Stimulated activated CD8-positive, alpha-beta memory T cell treated with anti-CD3 and anti-CD28 coated beads, Interleukin-4, amount 100 ng/mL, for 24 hours (primary cell): ENCODE measurements at regions not wholly inside any gene's neighbourhood (a gene's known extent, or its start where the extent isn't known, plus 50 kb on each side); places are given as distances from the start of the nearest gene placed in this dataset.

Source experiments
- DNase-seq: peaks from one replicate; pipeline ENCODE4 v3.0.0-alpha.2; 2020; ENCODE audit warnings: low read depth

GRCh38 chr16:7014756-7015155, 317.9 kb upstream of the RBFOX1 start:
- DNase-seq = no peak

- no peak for DNase-seq
Observed at GRCh38 chr16:7013990-7014389, 318.7 kb upstream of the RBFOX1 start.

GRCh38 chr16:7004266-7004665, 328.4 kb upstream of the RBFOX1 start:
- DNase-seq = no peak

- no peak for DNase-seq
Observed at GRCh38 chr16:6993544-6993943, 339.1 kb upstream of the RBFOX1 start.

GRCh38 chr16:6988846-6989245, 343.8 kb upstream of the RBFOX1 start:
- no peak for DNase-seq

GRCh38 chr16:6977916-6978315, 354.7 kb upstream of the RBFOX1 start:
- DNase-seq = no peak

- DNase-seq = no peak
Observed at GRCh38 chr16:6977291-6977690, 355.4 kb upstream of the RBFOX1 start.

- DNase-seq = no peak
Observed at GRCh38 chr16:6976716-6977115, 355.9 kb upstream of the RBFOX1 start.

- DNase-seq = no peak
Observed at GRCh38 chr16:6970171-6970857, 362.3 kb upstream of the RBFOX1 start.

- no peak for DNase-seq
Observed at GRCh38 chr16:6969594-6969993, 363.1 kb upstream of the RBFOX1 start.

- no peak for DNase-seq
Observed at GRCh38 chr16:6967796-6968320, 364.8 kb upstream of the RBFOX1 start.

- no peak for DNase-seq
Observed at GRCh38 chr16:6966925-6967324, 365.7 kb upstream of the RBFOX1 start.

GRCh38 chr16:6964679-6965078, 368.0 kb upstream of the RBFOX1 start:
- no peak for DNase-seq

GRCh38 chr16:6961704-6962103, 370.9 kb upstream of the RBFOX1 start:
- no peak for DNase-seq

GRCh38 chr16:6958184-6958583, 374.5 kb upstream of the RBFOX1 start:
- DNase-seq = no peak

GRCh38 chr16:6957681-6958080, 375.0 kb upstream of the RBFOX1 start:
- no peak for DNase-seq

GRCh38 chr16:6956511-6956910, 376.1 kb upstream of the RBFOX1 start:
- DNase-seq = no peak

GRCh38 chr16:6955303-6955702, 377.3 kb upstream of the RBFOX1 start:
- no peak for DNase-seq

GRCh38 chr16:6949240-6949639, 383.4 kb upstream of the RBFOX1 start:
- DNase-seq = no peak

- no peak for DNase-seq
Observed at GRCh38 chr16:6947291-6947690, 385.4 kb upstream of the RBFOX1 start.

- DNase-seq = no peak
Observed at GRCh38 chr16:6946802-6947201, 385.8 kb upstream of the RBFOX1 start.

- no peak for DNase-seq
Observed at GRCh38 chr16:6946106-6946505, 386.5 kb upstream of the RBFOX1 start.

GRCh38 chr16:6940968-6941367, 391.7 kb upstream of the RBFOX1 start:
- no peak for DNase-seq

GRCh38 chr16:6937641-6938040, 395.0 kb upstream of the RBFOX1 start:
- DNase-seq = no peak
